GM13977 (cell line): ENCODE measurements at regions not wholly inside any gene's neighbourhood (a gene's known extent, or its start where the extent isn't known, plus 50 kb on each side); places are given as distances from the start of the nearest gene placed in this dataset.

Experiments used
- DNase-seq: peaks from one replicate; pipeline ENCODE4 v3.0.0; 2012; ENCODE audit warnings: low spot score
- in situ Hi-C: fragments of 300-500 bp; cut with MboI; formaldehyde crosslinking; loops from one replicate; pipeline ENCODE4 v1.12.0; 2022; ENCODE audit warnings: low sequenced_read_pairs, low pct_unique_long_range_greater_than_20kb, mixed read lengths, inconsistent platforms; ENCODE audit not compliant: unreplicated experiment
- TF ChIP-seq, protein P1 (sequence below): IDR thresholded peaks from 2 replicates; pipeline ENCODE4 v1.5.1; 2012; ENCODE audit warnings: mild to moderate bottlenecking, control low read depth; ENCODE audit not compliant: insufficient read depth; ENCODE audit errors: extremely low read depth, missing control alignments

DNA sequence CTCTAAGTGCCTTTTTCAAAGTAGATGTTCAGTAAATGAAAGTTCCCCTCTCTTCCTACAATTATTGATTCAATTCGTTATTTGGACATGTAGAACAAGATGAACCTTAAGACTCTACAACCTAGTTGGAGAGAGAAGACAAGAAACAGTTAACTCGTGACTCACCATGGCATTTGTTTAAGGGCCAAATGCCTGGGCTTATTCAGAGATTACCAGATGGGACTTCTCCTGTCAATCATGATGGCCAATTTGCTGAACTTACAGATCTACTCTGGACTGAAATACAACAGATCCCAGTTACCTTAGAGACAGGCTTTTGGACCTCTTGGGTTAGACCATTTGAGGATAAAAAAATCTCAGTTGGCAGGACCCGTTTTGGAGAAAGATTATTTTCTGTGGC lies 93.5 kb downstream of the C1orf94 start:
- TF ChIP-seq, protein P1, sequence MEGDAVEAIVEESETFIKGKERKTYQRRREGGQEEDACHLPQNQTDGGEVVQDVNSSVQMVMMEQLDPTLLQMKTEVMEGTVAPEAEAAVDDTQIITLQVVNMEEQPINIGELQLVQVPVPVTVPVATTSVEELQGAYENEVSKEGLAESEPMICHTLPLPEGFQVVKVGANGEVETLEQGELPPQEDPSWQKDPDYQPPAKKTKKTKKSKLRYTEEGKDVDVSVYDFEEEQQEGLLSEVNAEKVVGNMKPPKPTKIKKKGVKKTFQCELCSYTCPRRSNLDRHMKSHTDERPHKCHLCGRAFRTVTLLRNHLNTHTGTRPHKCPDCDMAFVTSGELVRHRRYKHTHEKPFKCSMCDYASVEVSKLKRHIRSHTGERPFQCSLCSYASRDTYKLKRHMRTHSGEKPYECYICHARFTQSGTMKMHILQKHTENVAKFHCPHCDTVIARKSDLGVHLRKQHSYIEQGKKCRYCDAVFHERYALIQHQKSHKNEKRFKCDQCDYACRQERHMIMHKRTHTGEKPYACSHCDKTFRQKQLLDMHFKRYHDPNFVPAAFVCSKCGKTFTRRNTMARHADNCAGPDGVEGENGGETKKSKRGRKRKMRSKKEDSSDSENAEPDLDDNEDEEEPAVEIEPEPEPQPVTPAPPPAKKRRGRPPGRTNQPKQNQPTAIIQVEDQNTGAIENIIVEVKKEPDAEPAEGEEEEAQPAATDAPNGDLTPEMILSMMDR, result no peak
- no peak for DNase-seq
- in situ Hi-C loops, result no loop called here

DNA sequence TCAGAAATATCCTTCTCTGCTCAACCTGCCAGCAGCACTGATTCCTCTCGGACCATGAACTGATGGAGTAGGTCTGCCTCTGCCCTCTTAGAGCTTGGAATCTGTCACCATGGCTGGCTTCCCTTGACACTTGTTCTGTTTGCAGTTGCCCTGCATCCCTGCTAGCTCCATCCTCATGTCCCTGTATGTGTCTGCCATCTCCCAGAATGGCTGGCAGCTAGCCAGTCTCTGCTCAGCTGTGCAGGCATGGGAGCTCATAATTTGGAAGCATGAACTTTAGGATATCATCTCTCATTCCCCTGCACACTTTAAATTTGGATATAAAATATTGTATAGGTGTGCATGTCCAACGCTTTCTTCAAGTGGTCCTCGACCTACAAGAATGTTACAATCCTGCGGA lies 95.4 kb downstream of the C1orf94 start:
- in situ Hi-C loops, result no loop called here
- DNase-seq, result no peak
- TF ChIP-seq, protein P1, result no peak

DNA sequence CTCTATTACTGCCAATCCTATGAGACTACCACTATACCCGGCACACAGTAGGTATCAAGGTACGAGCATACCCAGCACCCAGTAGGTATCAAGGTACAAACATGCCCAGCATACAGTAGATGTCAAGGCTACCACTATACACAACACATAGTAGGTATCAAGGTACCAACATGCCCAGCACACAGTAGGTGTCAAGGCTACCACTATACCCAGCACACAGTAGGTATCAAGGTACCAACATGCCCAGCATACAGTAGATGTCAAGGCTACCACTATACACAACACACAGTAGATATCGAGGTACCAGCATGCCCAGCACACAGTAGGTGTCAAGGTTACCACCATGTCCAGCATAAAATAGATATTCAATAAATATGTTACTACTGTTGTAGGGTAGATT lies 98.4 kb downstream of the C1orf94 start:
- TF ChIP-seq, protein P1, result no peak
- in situ Hi-C loops, result no loop called here
- no peak for DNase-seq

DNA sequence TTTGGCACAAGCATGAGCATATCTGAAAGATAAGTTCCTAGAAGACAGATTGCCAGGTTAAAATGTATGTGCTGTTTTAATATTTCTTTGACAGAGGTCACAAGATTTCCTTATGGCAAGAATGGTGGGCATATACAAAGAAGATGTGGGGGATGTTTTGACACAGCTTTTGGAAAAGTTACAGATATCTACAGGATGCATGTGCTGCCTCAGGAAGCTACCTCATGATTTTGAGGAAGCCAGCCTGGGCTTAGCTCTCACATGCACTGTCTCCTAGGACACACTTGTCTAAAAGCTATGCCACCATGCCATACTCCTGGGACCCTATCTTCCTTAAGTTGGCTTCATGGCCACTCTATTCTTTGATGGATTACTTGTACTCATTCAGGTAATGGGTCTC lies 99.9 kb downstream of the C1orf94 start:
- no peak for DNase-seq
- in situ Hi-C loops, result no loop called here
- TF ChIP-seq, protein P1, result no peak

DNA sequence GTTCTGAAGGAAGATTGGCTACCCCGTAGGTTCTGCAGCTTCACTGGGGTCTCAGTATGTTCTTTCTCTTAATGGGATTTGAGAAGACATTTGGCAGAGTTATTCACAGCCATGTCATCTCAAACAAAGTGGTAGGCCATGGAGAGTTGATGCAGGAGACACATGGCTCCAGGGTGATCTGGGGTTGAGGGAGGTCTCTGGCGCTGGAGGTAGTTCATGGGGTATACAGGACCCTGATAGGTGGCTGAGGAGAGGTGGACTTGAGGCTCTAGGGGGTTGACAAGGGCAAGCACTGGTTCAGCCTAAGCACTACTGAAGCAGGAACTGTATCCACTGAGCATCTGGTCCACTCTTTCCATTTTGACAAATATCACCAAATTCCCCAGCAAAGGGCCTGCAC lies 100.4 kb downstream of the C1orf94 start:
- TF ChIP-seq, protein P1, result no peak
- no peak for DNase-seq
- in situ Hi-C loops, result no loop called here

DNA sequence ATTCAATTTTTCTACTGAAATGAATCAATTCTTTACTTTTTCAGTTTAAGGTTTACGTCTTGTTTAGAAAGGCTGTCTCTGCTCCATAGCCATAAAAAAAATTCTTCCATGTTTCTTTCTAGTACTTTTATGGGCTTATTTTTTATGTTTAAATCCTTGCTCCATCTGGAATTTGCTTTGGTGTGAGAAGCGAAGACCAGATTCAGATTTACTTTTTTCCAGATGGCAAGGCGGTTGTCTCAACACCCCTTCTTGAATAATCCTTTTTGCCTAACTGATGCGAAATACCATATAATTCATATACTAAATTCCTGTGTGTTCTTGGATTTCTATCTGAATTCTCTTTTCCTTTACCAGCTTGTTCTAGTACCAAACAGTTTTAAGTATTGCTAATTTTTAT lies 101.5 kb downstream of the C1orf94 start:
- TF ChIP-seq, protein P1, result no peak
- in situ Hi-C loops, result no loop called here
- DNase-seq, result no peak

DNA sequence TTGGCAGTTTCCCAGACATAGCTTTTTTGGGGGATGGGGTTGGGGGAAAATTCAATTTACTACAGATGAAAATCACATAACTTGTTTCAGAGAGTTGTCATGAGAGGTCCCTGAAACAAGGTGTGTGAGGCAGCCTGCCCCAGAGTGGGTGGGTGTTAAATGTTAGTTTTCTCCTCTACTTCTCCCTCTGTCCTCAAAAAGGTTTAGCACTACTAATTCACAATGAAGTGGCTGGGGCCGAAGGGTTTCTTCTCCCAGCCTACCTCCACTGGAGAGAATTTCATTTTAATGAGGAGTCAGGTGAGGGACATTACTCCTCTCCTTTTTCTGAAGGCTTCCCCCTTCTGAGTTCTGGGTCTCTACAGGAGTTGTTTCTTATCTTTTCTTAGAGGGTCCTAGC lies 103.3 kb downstream of the C1orf94 start:
- in situ Hi-C loops, result no loop called here
- TF ChIP-seq, protein P1, result no peak
- no peak for DNase-seq
